ENCODE measurements at regions not wholly inside any gene's neighbourhood (a gene's known extent, or its start where the extent isn't known, plus 50 kb on each side); places are given as distances from the start of the nearest gene placed in this dataset.

DNA sequence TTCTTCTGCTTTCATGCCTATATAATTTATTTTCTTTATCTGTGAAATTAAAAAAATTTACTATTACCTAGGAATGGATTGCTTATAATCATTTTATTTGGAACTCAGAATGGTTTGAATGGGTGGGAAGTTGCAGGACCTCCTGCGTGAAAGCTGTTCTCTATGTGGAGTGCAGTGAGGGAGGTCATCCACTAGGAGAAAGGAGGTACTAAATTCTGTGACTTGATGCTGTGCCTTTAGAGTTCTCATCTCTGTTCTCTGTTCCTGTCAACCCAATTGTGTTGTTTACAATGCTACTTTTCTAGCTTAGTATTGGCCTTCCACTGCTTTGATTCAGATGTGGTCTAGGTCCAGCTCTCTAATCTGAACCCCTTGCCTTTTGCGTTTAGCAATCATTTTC, 65.0 kb upstream of the HIVEP1 start:
- peak in 3 of 4 experiments; percentile 40 to 56 (median 43) for DNase-seq (ENCODE audit: extremely low read depth in 1 of 4, low spot score in 3 of 4)
- no TSS peak for BruUV-seq (replicated peaks)
- 62% methylated on average over 2 of the region's 2 CpGs for WGBS (ENCODE audit: insufficient coverage, low coverage, missing lambda C conversion rate)
- Histone ChIP-seq H3K9ac (ENCODE audit: insufficient read depth in 1 of 2, low read depth in 2 of 2, low read length in 2 of 2) (no peak overlapping the region), H3K9me1 (ENCODE audit: control insufficient read depth, insufficient read depth, low read length) (no peaks in the 10 kb centered on the region), H3K4me2 (ENCODE audit: insufficient read depth, low read length) (no peak overlapping the region), H3K4me1 (replicated peaks in 1 of 2; ENCODE audit: control insufficient read depth in 2 of 2, insufficient read depth in 2 of 2, low read length in 2 of 2) (peaks cover 3 to 18% of the 10 kb centered on the region in 2 experiments; a peak in 3 of 5 replicates), H3K27ac (ENCODE audit: extremely low read depth, low read depth, low read length) (no peak overlapping the region), H2AFZ (ENCODE audit: low read depth, low read length) (peak overlapping the region; percentile 61), H3K79me2 (ENCODE audit: control insufficient read depth, insufficient read depth, low read length) (no peaks in the 10 kb centered on the region), H3K27me3 (ENCODE audit: control insufficient read depth in 2 of 2, insufficient read depth in 2 of 2, low read length in 2 of 2) (no peaks in the 10 kb centered on the region), H3K9me3 (replicated peaks; ENCODE audit: control insufficient read depth, insufficient read depth, low read depth, low read length) (no peaks in the 10 kb centered on the region; the same call in 1 of the 2 replicates), H4K20me1 (replicated peaks; ENCODE audit: control insufficient read depth, insufficient read depth, low read length) (no peaks in the 10 kb centered on the region), H3K4me3 (no peak overlapping the region), H3K36me3 (ENCODE audit: control insufficient read depth, insufficient read depth, low read length) (no peaks in the 10 kb centered on the region)
- FAIRE-seq = no peak
- ATAC-seq = peak; percentile 80
- TF ChIP-seq BCOR (IDR thresholded peaks at IDR 0.05) (peak; percentile 76), RAD21 (CRISPR knock-in tag; conservative IDR thresholded peaks at IDR 0.05 in 1 of 2, IDR thresholded peaks at IDR 0.05 in 1 of 2) (0 out of 4 replicates have a peak, but pooled peaks of 1 of the 2 experiments have one; percentile 32), RBM25 (IDR thresholded peaks at IDR 0.05; ENCODE audit: low read depth, low read length, severe bottlenecking) (peak; percentile 19), KDM1A (IDR thresholded peaks at IDR 0.05) (0 out of 4 replicates have a peak, but pooled peaks of 1 of the 2 experiments have one; percentile 30), RB1 (IDR thresholded peaks at IDR 0.05; ENCODE audit: low read depth) (no peak), RERE (CRISPR knock-in tag; IDR thresholded peaks at IDR 0.05; ENCODE audit: borderline replicate concordance) (no peak), ZNF24 (IDR thresholded peaks at IDR 0.05) (no peak), MCM5 (IDR thresholded peaks at IDR 0.05; ENCODE audit: low read depth) (no peak)
- TF ChIP-seq, protein P1, sequence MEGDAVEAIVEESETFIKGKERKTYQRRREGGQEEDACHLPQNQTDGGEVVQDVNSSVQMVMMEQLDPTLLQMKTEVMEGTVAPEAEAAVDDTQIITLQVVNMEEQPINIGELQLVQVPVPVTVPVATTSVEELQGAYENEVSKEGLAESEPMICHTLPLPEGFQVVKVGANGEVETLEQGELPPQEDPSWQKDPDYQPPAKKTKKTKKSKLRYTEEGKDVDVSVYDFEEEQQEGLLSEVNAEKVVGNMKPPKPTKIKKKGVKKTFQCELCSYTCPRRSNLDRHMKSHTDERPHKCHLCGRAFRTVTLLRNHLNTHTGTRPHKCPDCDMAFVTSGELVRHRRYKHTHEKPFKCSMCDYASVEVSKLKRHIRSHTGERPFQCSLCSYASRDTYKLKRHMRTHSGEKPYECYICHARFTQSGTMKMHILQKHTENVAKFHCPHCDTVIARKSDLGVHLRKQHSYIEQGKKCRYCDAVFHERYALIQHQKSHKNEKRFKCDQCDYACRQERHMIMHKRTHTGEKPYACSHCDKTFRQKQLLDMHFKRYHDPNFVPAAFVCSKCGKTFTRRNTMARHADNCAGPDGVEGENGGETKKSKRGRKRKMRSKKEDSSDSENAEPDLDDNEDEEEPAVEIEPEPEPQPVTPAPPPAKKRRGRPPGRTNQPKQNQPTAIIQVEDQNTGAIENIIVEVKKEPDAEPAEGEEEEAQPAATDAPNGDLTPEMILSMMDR (IDR thresholded peaks at IDR 0.05 in 2 of 3, conservative IDR thresholded peaks at IDR 0.05 in 1 of 3; ENCODE audit: insufficient read depth in 2 of 3, low read depth in 1 of 3, low read length in 3 of 3) = peak in 2 of 3 experiments; percentile 39 to 53; a peak in 3 of 6 replicates
- intact Hi-C loops (cut with micrococcal nuclease) = no loop called here
- ChIA-PET POLR2A (interaction anchor here (0.7 to 1.6 kb wide), 4 partner anchors 8 to 16 kb away, joined by 3 to 5 read pairs (median 4); no protein-coding TSS in a partner anchor), CTCF (ENCODE audit: low intra/inter-chr PET ratio) (no interaction called here)
- in situ Hi-C loops (cut with MboI) = no loop called here

Data from K562 (cell line).